ENCODE measurements at regions not wholly inside any gene's neighbourhood (a gene's known extent, or its start where the extent isn't known, plus 50 kb on each side); places are given as distances from the start of the nearest gene placed in this dataset.
A peak's percentile ranks its signal among the peaks of the same experiment; 100 is the strongest.

GRCh38 chr4:147312376-147313046 lies 168.4 kb upstream of the EDNRA start (continued):
- TF ChIP-seq REPIN1 (tag by site-specific recombination; IDR thresholded peaks at IDR 0.05; ENCODE audit: low read depth), result no peak
- TF ChIP-seq GLIS1 (tag by site-specific recombination; IDR thresholded peaks at IDR 0.05), result peak; percentile 67
- peak; percentile 45; the same call in 1 of the 2 replicates for TF ChIP-seq OSR2 (tag by site-specific recombination; IDR thresholded peaks at IDR 0.05)
- TF ChIP-seq ZBTB11 (tag by site-specific recombination; conservative IDR thresholded peaks at IDR 0.05; ENCODE audit: low read depth), result 0 out of 2 replicates have a peak, but pooled peaks have one; percentile 19
- no peak for TF ChIP-seq RBAK (tag by site-specific recombination; IDR thresholded peaks at IDR 0.05)
- TF ChIP-seq ZNF596 (tag by site-specific recombination; IDR thresholded peaks at IDR 0.05), result no peak
- TF ChIP-seq PRDM6 (tag by site-specific recombination; IDR thresholded peaks at IDR 0.05), result peak; percentile 92
- TF ChIP-seq ZNF449 (tag by site-specific recombination; IDR thresholded peaks at IDR 0.05), result no peak
- no peak for TF ChIP-seq ZNF2 (tag by site-specific recombination; IDR thresholded peaks at IDR 0.05)
- TF ChIP-seq OVOL3 (tag by site-specific recombination; IDR thresholded peaks at IDR 0.05), result no peak
- TF ChIP-seq ZNF157 (tag by site-specific recombination; IDR thresholded peaks at IDR 0.05), result no peak
- TF ChIP-seq ZNF398 (tag by site-specific recombination; IDR thresholded peaks at IDR 0.05), result no peak
- no peak for TF ChIP-seq IKZF3 (tag by site-specific recombination; IDR thresholded peaks at IDR 0.05)
- TF ChIP-seq, protein P1, sequence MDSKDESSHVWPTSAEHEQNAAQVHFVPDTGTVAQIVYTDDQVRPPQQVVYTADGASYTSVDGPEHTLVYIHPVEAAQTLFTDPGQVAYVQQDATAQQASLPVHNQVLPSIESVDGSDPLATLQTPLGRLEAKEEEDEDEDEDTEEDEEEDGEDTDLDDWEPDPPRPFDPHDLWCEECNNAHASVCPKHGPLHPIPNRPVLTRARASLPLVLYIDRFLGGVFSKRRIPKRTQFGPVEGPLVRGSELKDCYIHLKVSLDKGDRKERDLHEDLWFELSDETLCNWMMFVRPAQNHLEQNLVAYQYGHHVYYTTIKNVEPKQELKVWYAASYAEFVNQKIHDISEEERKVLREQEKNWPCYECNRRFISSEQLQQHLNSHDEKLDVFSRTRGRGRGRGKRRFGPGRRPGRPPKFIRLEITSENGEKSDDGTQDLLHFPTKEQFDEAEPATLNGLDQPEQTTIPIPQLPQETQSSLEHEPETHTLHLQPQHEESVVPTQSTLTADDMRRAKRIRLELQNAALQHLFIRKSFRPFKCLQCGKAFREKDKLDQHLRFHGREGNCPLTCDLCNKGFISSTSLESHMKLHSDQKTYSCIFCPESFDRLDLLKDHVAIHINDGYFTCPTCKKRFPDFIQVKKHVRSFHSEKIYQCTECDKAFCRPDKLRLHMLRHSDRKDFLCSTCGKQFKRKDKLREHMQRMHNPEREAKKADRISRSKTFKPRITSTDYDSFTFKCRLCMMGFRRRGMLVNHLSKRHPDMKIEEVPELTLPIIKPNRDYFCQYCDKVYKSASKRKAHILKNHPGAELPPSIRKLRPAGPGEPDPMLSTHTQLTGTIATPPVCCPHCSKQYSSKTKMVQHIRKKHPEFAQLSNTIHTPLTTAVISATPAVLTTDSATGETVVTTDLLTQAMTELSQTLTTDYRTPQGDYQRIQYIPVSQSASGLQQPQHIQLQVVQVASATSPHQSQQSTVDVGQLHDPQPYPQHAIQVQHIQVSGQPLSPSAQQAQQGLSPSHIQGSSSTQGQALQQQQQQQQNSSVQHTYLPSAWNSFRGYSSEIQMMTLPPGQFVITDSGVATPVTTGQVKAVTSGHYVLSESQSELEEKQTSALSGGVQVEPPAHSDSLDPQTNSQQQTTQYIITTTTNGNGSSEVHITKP (tag by site-specific recombination; IDR thresholded peaks at IDR 0.05), result peak; percentile 31; the same call in 1 of the 2 replicates
- TF ChIP-seq ZNF561 (tag by site-specific recombination; IDR thresholded peaks at IDR 0.05; ENCODE audit: borderline replicate concordance), result 0 out of 2 replicates have a peak, but pooled peaks have one; percentile 63

Measured in HEK293 (cell line).